Urothelium cell line (cell line): ENCODE measurements at regions not wholly inside any gene's neighbourhood (a gene's known extent, or its start where the extent isn't known, plus 50 kb on each side); places are given as distances from the start of the nearest gene placed in this dataset.

Experiments
- DNase-seq: peaks from one replicate; pipeline ENCODE4 v3.0.0; 2011; ENCODE audit warnings: low spot score, mixed read lengths
- FAIRE-seq: peaks from 2 replicates; lab custom pipeline; 2011; peaks lifted over from hg19 to GRCh38; lab: Jason Lieb, UNC

- DNase-seq (peak; percentile 17), FAIRE-seq (no peak)
These were observed 318.7 kb upstream of the STT3B start for GRCh38 chr3:31213869-31214486.

GRCh38 chr3:31218082-31218481 lies 314.6 kb upstream of the STT3B start:
- no peak for DNase-seq
- FAIRE-seq: no peak

- FAIRE-seq (no peak), DNase-seq (no peak)
These were observed 313.4 kb upstream of the STT3B start for GRCh38 chr3:31219131-31219843.

- FAIRE-seq (no peak), DNase-seq (no peak)
These were observed 312.3 kb upstream of the STT3B start for GRCh38 chr3:31220431-31220830.

- no peak for FAIRE-seq
- DNase-seq: no peak
These were observed 309.4 kb upstream of the STT3B start for GRCh38 chr3:31223278-31223677.

GRCh38 chr3:31224936-31225335 lies 307.8 kb upstream of the STT3B start:
- DNase-seq (no peak), FAIRE-seq (no peak)

- no peak for FAIRE-seq
- DNase-seq: no peak
These were observed 306.8 kb upstream of the STT3B start for GRCh38 chr3:31225923-31226322.

- no peak for DNase-seq
- FAIRE-seq: no peak
These were observed 306.4 kb upstream of the STT3B start for GRCh38 chr3:31226346-31226745.

- DNase-seq (no peak), FAIRE-seq (no peak)
These were observed 305.6 kb upstream of the STT3B start for GRCh38 chr3:31227131-31227562.

- FAIRE-seq: no peak
- no peak for DNase-seq
These were observed 302.1 kb upstream of the STT3B start for GRCh38 chr3:31230425-31231223.

GRCh38 chr3:31232055-31233025 lies 300.4 kb upstream of the STT3B start:
- FAIRE-seq (no peak), DNase-seq (no peak)

GRCh38 chr3:31234145-31234544 lies 298.6 kb upstream of the STT3B start:
- no peak for DNase-seq
- FAIRE-seq: no peak

GRCh38 chr3:31235062-31235700 lies 297.5 kb upstream of the STT3B start:
- no peak for DNase-seq
- no peak for FAIRE-seq

- FAIRE-seq (no peak), DNase-seq (no peak)
These were observed 294.8 kb upstream of the STT3B start for GRCh38 chr3:31237887-31238286.

- no peak for DNase-seq
These were observed 292.7 kb upstream of the STT3B start for GRCh38 chr3:31240013-31240412.

GRCh38 chr3:31240466-31240865 lies 292.3 kb upstream of the STT3B start:
- FAIRE-seq: no peak

More at GRCh38 chr3:31240013-31240412, 292.7 kb upstream of the STT3B start:
- FAIRE-seq: no peak

GRCh38 chr3:31240874-31241273 lies 291.9 kb upstream of the STT3B start:
- no peak for DNase-seq
- no peak for FAIRE-seq

More at GRCh38 chr3:31240466-31240865, 292.3 kb upstream of the STT3B start:
- no peak for DNase-seq

- no peak for DNase-seq
- FAIRE-seq: peak; percentile 13
These were observed 291.2 kb upstream of the STT3B start for GRCh38 chr3:31241533-31241932.

- FAIRE-seq: no peak
- DNase-seq: no peak
These were observed 290.4 kb upstream of the STT3B start for GRCh38 chr3:31242026-31242960.
